HEK293 (cell line): ENCODE measurements at regions not wholly inside any gene's neighbourhood (a gene's known extent, or its start where the extent isn't known, plus 50 kb on each side); places are given as distances from the start of the nearest gene placed in this dataset.

ENCODE experiments used
- FEZF1 ChIP-seq: fragments of 450-650 bp; formaldehyde crosslinking; IDR thresholded peaks from 2 replicates; pipeline ENCODE4 v1.5.1; 2016; ENCODE audit warnings: missing biosample characterization, missing genetic modification characterization
- GLIS1 ChIP-seq: fragments of 450-650 bp; formaldehyde crosslinking; IDR thresholded peaks from 2 replicates; pipeline ENCODE4 v1.5.1; 2016; ENCODE audit warnings: missing biosample characterization, missing genetic modification characterization
- MEIS1 ChIP-seq: sonication (generic); formaldehyde crosslinking; IDR thresholded peaks from 2 replicates; pipeline ENCODE4 v1.8.1; 2022; ENCODE audit warnings: missing genetic modification reagents, mild to moderate bottlenecking, borderline replicate concordance
- PBX3 ChIP-seq: sonication (generic); formaldehyde crosslinking; IDR thresholded peaks from 2 replicates; pipeline ENCODE4 v1.8.1; 2022; ENCODE audit warnings: mild to moderate bottlenecking, moderate library complexity, missing genetic modification reagents
- PRDM1 ChIP-seq: fragments of 450-650 bp; formaldehyde crosslinking; IDR thresholded peaks from 2 replicates; pipeline ENCODE4; 2016; ENCODE audit warnings: missing biosample characterization, missing genetic modification characterization
- PRDM10 ChIP-seq: fragments of 450-650 bp; formaldehyde crosslinking; IDR thresholded peaks from 2 replicates; pipeline ENCODE4 v1.5.1; 2016; ENCODE audit warnings: missing biosample characterization, missing genetic modification characterization
- ZFP69B ChIP-seq: fragments of 450-650 bp; formaldehyde crosslinking; IDR thresholded peaks from 2 replicates; pipeline ENCODE4 v1.5.1; 2016; ENCODE audit warnings: missing biosample characterization, missing genetic modification characterization
- ZNF169 ChIP-seq: fragments of 450-650 bp; formaldehyde crosslinking; IDR thresholded peaks from 2 replicates; pipeline ENCODE4 v1.5.1; 2016; ENCODE audit warnings: missing biosample characterization, missing genetic modification characterization
- ZNF2 ChIP-seq: fragments of 450-650 bp; formaldehyde crosslinking; IDR thresholded peaks from 2 replicates; pipeline ENCODE4 v1.5.1; 2016; ENCODE audit warnings: missing biosample characterization, missing genetic modification characterization
- ZNF211 ChIP-seq: fragments of 450-650 bp; formaldehyde crosslinking; IDR thresholded peaks from 2 replicates; pipeline ENCODE4 v1.5.1; 2016; ENCODE audit warnings: low read depth, missing biosample characterization, missing genetic modification characterization
- ZNF239 ChIP-seq: fragments of 450-650 bp; formaldehyde crosslinking; IDR thresholded peaks from 2 replicates; pipeline ENCODE4 v1.5.1; 2016; ENCODE audit warnings: missing biosample characterization, missing genetic modification characterization
- ZNF423 ChIP-seq: fragments of 450-650 bp; formaldehyde crosslinking; IDR thresholded peaks from 2 replicates; pipeline ENCODE4 v1.5.1; 2016; ENCODE audit warnings: missing biosample characterization, missing genetic modification characterization
- ZNF561 ChIP-seq: fragments of 450-650 bp; IDR thresholded peaks from 2 replicates; pipeline ENCODE4 v1.5.1; 2018; ENCODE audit warnings: missing biosample characterization, missing genetic modification characterization, borderline replicate concordance
- ZNF626 ChIP-seq: fragments of 450-650 bp; sonication (Bioruptor Pico); formaldehyde crosslinking; IDR thresholded peaks from 2 replicates; pipeline ENCODE4 v1.5.1; 2018; ENCODE audit warnings: missing biosample characterization, missing genetic modification characterization, inconsistent platforms
- ZNF76 ChIP-seq: fragments of 450-650 bp; formaldehyde crosslinking; IDR thresholded peaks from 2 replicates; pipeline ENCODE4; 2016; ENCODE audit warnings: low read depth, missing biosample characterization, missing genetic modification characterization, borderline replicate concordance
- ZSCAN16 ChIP-seq: fragments of 450-650 bp; formaldehyde crosslinking; IDR thresholded peaks from 2 replicates; pipeline ENCODE4 v1.5.1; 2016; ENCODE audit warnings: missing biosample characterization, missing genetic modification characterization
- ZSCAN4 ChIP-seq: fragments of 450-650 bp; formaldehyde crosslinking; IDR thresholded peaks from 2 replicates; pipeline ENCODE4 v1.5.1; 2017; ENCODE audit warnings: missing biosample characterization, missing genetic modification characterization
- TF ChIP-seq, protein P1 (sequence below): fragments of 450-650 bp; formaldehyde crosslinking; IDR thresholded peaks from 2 replicates; pipeline ENCODE4 v1.5.1; 2016; ENCODE audit warnings: missing biosample characterization, missing genetic modification characterization
- TF ChIP-seq, protein P2 (sequence below): fragments of 450-650 bp; IDR thresholded peaks from 2 replicates; pipeline ENCODE4 v1.5.1; 2018; ENCODE audit warnings: missing biosample characterization, mild to moderate bottlenecking, missing genetic modification characterization
- TF ChIP-seq, protein P3 (sequence below): fragments of 450-650 bp; formaldehyde crosslinking; IDR thresholded peaks from 2 replicates; pipeline ENCODE4 v1.5.1; 2016; ENCODE audit warnings: missing biosample characterization, missing genetic modification characterization, low read depth
- TF ChIP-seq, protein P4 (sequence below): fragments of 450-650 bp; formaldehyde crosslinking; IDR thresholded peaks from 2 replicates; pipeline ENCODE4 v1.5.1; 2016; ENCODE audit warnings: missing biosample characterization, missing genetic modification characterization
- TF ChIP-seq, protein P5 (sequence below): fragments of 450-650 bp; formaldehyde crosslinking; IDR thresholded peaks from 2 replicates; pipeline ENCODE4 v1.5.1; 2017; ENCODE audit warnings: missing biosample characterization, missing genetic modification characterization

GRCh38 chr13:32851083-32852069, 164.8 kb upstream of the KL start (continued):
- TF ChIP-seq, protein P1, sequence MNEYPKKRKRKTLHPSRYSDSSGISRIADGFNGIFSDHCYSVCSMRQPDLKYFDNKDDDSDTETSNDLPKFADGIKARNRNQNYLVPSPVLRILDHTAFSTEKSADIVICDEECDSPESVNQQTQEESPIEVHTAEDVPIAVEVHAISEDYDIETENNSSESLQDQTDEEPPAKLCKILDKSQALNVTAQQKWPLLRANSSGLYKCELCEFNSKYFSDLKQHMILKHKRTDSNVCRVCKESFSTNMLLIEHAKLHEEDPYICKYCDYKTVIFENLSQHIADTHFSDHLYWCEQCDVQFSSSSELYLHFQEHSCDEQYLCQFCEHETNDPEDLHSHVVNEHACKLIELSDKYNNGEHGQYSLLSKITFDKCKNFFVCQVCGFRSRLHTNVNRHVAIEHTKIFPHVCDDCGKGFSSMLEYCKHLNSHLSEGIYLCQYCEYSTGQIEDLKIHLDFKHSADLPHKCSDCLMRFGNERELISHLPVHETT (tag by site-specific recombination), result no peak
- TF ChIP-seq ZNF76 (tag by site-specific recombination), result no peak
- peak; percentile 74; the same call in 1 of the 2 replicates for TF ChIP-seq FEZF1 (tag by site-specific recombination)
- TF ChIP-seq ZNF2 (tag by site-specific recombination), result no peak
- no peak for TF ChIP-seq ZNF239 (tag by site-specific recombination)
- TF ChIP-seq, protein P2, sequence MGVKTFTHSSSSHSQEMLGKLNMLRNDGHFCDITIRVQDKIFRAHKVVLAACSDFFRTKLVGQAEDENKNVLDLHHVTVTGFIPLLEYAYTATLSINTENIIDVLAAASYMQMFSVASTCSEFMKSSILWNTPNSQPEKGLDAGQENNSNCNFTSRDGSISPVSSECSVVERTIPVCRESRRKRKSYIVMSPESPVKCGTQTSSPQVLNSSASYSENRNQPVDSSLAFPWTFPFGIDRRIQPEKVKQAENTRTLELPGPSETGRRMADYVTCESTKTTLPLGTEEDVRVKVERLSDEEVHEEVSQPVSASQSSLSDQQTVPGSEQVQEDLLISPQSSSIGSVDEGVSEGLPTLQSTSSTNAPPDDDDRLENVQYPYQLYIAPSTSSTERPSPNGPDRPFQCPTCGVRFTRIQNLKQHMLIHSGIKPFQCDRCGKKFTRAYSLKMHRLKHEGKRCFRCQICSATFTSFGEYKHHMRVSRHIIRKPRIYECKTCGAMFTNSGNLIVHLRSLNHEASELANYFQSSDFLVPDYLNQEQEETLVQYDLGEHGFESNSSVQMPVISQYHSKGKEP (tag by site-specific recombination), result no peak
- no peak for TF ChIP-seq PRDM1 (tag by site-specific recombination)
- TF ChIP-seq ZNF169 (tag by site-specific recombination), result no peak
- TF ChIP-seq ZNF626 (tag by site-specific recombination), result no peak
- TF ChIP-seq ZSCAN4 (tag by site-specific recombination), result no peak
- TF ChIP-seq, protein P3, sequence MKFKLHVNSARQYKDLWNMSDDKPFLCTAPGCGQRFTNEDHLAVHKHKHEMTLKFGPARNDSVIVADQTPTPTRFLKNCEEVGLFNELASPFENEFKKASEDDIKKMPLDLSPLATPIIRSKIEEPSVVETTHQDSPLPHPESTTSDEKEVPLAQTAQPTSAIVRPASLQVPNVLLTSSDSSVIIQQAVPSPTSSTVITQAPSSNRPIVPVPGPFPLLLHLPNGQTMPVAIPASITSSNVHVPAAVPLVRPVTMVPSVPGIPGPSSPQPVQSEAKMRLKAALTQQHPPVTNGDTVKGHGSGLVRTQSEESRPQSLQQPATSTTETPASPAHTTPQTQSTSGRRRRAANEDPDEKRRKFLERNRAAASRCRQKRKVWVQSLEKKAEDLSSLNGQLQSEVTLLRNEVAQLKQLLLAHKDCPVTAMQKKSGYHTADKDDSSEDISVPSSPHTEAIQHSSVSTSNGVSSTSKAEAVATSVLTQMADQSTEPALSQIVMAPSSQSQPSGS, result no peak
- TF ChIP-seq ZNF211, result no peak
- no peak for TF ChIP-seq ZSCAN16 (tag by site-specific recombination)
- TF ChIP-seq, protein P4, sequence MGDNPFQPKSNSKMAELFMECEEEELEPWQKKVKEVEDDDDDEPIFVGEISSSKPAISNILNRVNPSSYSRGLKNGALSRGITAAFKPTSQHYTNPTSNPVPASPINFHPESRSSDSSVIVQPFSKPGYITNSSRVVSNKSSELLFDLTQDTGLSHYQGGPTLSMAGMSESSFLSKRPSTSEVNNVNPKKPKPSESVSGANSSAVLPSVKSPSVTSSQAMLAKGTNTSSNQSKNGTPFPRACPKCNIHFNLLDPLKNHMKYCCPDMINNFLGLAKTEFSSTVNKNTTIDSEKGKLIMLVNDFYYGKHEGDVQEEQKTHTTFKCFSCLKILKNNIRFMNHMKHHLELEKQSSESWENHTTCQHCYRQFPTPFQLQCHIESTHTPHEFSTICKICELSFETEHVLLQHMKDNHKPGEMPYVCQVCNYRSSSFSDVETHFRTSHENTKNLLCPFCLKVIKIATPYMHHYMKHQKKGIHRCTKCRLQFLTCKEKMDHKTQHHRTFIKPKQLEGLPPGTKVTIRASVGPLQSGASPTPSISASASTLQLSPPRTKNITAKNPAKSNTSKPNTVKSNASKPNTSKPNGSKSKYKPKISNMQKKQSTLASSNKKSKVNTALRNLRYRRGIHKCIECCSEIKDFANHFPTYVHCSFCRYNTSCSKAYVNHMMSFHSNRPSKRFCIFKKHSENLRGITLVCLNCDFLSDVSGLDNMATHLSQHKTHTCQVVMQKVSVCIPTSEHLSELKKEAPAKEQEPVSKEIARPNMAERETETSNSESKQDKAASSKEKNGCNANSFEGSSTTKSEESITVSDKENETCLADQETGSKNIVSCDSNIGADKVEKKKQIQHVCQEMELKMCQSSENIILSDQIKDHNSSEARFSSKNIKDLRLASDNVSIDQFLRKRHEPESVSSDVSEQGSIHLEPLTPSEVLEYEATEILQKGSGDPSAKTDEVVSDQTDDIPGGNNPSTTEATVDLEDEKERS (tag by site-specific recombination), result no peak
- TF ChIP-seq GLIS1 (tag by site-specific recombination), result peak; percentile 74
- TF ChIP-seq MEIS1 (CRISPR knock-in tag), result no peak
- no peak for TF ChIP-seq ZFP69B (tag by site-specific recombination)
- TF ChIP-seq ZNF423 (tag by site-specific recombination), result no peak
- TF ChIP-seq PBX3 (CRISPR knock-in tag), result no peak
- 0 out of 2 replicates have a peak, but pooled peaks have one; percentile 32 for TF ChIP-seq ZNF561 (tag by site-specific recombination)
- TF ChIP-seq PRDM10, result peak; percentile 75
- TF ChIP-seq, protein P5, sequence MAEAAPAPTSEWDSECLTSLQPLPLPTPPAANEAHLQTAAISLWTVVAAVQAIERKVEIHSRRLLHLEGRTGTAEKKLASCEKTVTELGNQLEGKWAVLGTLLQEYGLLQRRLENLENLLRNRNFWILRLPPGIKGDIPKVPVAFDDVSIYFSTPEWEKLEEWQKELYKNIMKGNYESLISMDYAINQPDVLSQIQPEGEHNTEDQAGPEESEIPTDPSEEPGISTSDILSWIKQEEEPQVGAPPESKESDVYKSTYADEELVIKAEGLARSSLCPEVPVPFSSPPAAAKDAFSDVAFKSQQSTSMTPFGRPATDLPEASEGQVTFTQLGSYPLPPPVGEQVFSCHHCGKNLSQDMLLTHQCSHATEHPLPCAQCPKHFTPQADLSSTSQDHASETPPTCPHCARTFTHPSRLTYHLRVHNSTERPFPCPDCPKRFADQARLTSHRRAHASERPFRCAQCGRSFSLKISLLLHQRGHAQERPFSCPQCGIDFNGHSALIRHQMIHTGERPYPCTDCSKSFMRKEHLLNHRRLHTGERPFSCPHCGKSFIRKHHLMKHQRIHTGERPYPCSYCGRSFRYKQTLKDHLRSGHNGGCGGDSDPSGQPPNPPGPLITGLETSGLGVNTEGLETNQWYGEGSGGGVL (tag by site-specific recombination), result peak; percentile 23; the same call in 1 of the 2 replicates
